SK-N-SH treated with all-trans-retinoic acid at 6 μM for 48 hours (cell line): ENCODE measurements at regions not wholly inside any gene's neighbourhood (a gene's known extent, or its start where the extent isn't known, plus 50 kb on each side); places are given as distances from the start of the nearest gene placed in this dataset.

Experiments used
- ATAC-seq: fragments of 200-7000 bp; cut with Tn5 transposase; 3 replicates; pipeline ENCODE4 v1.9.1; 2020; ENCODE audit warnings: mild to moderate bottlenecking, moderate library complexity
- ARNTL ChIP-seq: fragments of 450-650 bp; formaldehyde crosslinking; IDR thresholded peaks from 2 replicates; pipeline ENCODE4 v1.5.0; 2020; ENCODE audit warnings: low read depth, mild to moderate bottlenecking, moderate library complexity, borderline replicate concordance
- BACH2 ChIP-seq: fragments of 250-450 bp; sonication (Bioruptor Pico); IDR thresholded peaks from 2 replicates; pipeline ENCODE4 v1.9.0; 2021; ENCODE audit warnings: mild to moderate bottlenecking, borderline replicate concordance
- CSDC2 ChIP-seq: fragments of 250-450 bp; sonication (Bioruptor Pico); IDR thresholded peaks from 2 replicates; pipeline ENCODE4 v1.5.0; 2020; ENCODE audit warnings: mild to moderate bottlenecking, moderate library complexity
- ESRRG ChIP-seq: fragments of 250-450 bp; sonication (Bioruptor Pico); IDR thresholded peaks from 2 replicates; pipeline ENCODE4 v1.6.1; 2021; ENCODE audit warnings: mild to moderate bottlenecking
- GLIS3 ChIP-seq: fragments of 250-450 bp; sonication (Bioruptor Pico); IDR thresholded peaks from 2 replicates; pipeline ENCODE4 v1.5.0; 2020; ENCODE audit warnings: mild to moderate bottlenecking, moderate library complexity
- OSR1 ChIP-seq: fragments of 250-450 bp; sonication (Bioruptor Pico); IDR thresholded peaks from 2 replicates; pipeline ENCODE4 v1.8.0; 2022; ENCODE audit warnings: moderate library complexity, mild to moderate bottlenecking, inconsistent platforms
- PPARA ChIP-seq: fragments of 250-450 bp; sonication (Bioruptor Pico); IDR thresholded peaks from 2 replicates; pipeline ENCODE4 v1.5.0; 2020; ENCODE audit warnings: mild to moderate bottlenecking, borderline replicate concordance
- SNAI2 ChIP-seq: fragments of 250-450 bp; sonication (Bioruptor Pico); IDR thresholded peaks from 2 replicates; pipeline ENCODE4 v1.5.0; 2020; ENCODE audit warnings: mild to moderate bottlenecking, moderate library complexity
- TOX ChIP-seq: fragments of 250-450 bp; sonication (Bioruptor Pico); IDR thresholded peaks from 2 replicates; pipeline ENCODE4 v1.8.0; 2021; ENCODE audit warnings: mild to moderate bottlenecking, moderate library complexity, borderline replicate concordance
- ZC3H10 ChIP-seq: fragments of 250-450 bp; sonication (Bioruptor Pico); IDR thresholded peaks from 2 replicates; pipeline ENCODE4 v1.5.1; 2021; ENCODE audit warnings: mild to moderate bottlenecking, moderate library complexity
- ZFP3 ChIP-seq: fragments of 250-450 bp; sonication (Bioruptor Pico); IDR thresholded peaks from 2 replicates; pipeline ENCODE4 v1.5.0; 2020; ENCODE audit warnings: mild to moderate bottlenecking, moderate library complexity
- ZFP30 ChIP-seq: fragments of 450-650 bp; formaldehyde crosslinking; IDR thresholded peaks from 2 replicates; pipeline ENCODE4 v1.5.0; 2022; ENCODE audit warnings: mild to moderate bottlenecking, moderate library complexity
- ZNF565 ChIP-seq: fragments of 450-650 bp; formaldehyde crosslinking; conservative IDR thresholded peaks from 2 replicates; pipeline ENCODE4 v1.5.0; 2020; ENCODE audit warnings: low read depth, mild to moderate bottlenecking, moderate library complexity
- ZNF70 ChIP-seq: fragments of 450-650 bp; formaldehyde crosslinking; IDR thresholded peaks from 2 replicates; pipeline ENCODE4 v1.5.0; 2020; ENCODE audit warnings: mild to moderate bottlenecking, moderate library complexity
- TF ChIP-seq, protein P1 (sequence below): fragments of 250-450 bp; sonication (Bioruptor Pico); IDR thresholded peaks from 2 replicates; pipeline ENCODE4 v1.5.0; 2020; ENCODE audit warnings: mild to moderate bottlenecking, moderate library complexity
- TF ChIP-seq, protein P2 (sequence below): fragments of 250-450 bp; sonication (Bioruptor Pico); IDR thresholded peaks from 2 replicates; pipeline ENCODE4 v1.5.1; 2021; ENCODE audit warnings: mild to moderate bottlenecking, moderate library complexity
- TF ChIP-seq, protein P3 (sequence below): fragments of 250-450 bp; sonication (Bioruptor Pico); IDR thresholded peaks from 2 replicates; pipeline ENCODE4 v1.8.0; 2021; ENCODE audit warnings: low read depth, mild to moderate bottlenecking, moderate library complexity, borderline replicate concordance
- TF ChIP-seq, protein P4 (sequence below): fragments of 250-450 bp; sonication (Bioruptor Pico); IDR thresholded peaks from 2 replicates; pipeline ENCODE4 v1.8.0; 2020; ENCODE audit warnings: mild to moderate bottlenecking, moderate library complexity, borderline replicate concordance
- TF ChIP-seq, protein P5 (sequence below): fragments of 250-450 bp; sonication (Bioruptor Pico); IDR thresholded peaks from 2 replicates; pipeline ENCODE4 v1.5.1; 2020; ENCODE audit warnings: low read depth, mild to moderate bottlenecking, moderate library complexity

DNA sequence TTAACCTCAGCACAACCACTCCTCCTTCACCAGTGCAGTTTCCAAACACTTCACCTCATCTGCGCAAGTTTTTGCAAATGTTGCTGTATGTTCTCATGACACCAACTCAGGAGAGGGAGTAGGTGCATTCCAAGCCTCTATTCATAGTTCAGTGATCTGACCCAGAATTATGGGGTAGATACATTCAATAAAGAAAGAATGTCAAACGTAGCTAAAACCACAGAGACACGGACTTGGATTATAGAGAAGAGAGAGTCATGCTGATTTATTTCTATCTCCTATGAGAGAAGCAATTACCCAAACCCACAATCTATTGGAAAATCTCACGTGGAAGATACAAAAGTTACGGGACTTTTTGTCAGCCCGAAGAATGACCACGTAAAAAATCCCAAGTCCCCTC lies 1006.0 kb upstream of the TMEM132C start (continued):
- TF ChIP-seq, protein P1, sequence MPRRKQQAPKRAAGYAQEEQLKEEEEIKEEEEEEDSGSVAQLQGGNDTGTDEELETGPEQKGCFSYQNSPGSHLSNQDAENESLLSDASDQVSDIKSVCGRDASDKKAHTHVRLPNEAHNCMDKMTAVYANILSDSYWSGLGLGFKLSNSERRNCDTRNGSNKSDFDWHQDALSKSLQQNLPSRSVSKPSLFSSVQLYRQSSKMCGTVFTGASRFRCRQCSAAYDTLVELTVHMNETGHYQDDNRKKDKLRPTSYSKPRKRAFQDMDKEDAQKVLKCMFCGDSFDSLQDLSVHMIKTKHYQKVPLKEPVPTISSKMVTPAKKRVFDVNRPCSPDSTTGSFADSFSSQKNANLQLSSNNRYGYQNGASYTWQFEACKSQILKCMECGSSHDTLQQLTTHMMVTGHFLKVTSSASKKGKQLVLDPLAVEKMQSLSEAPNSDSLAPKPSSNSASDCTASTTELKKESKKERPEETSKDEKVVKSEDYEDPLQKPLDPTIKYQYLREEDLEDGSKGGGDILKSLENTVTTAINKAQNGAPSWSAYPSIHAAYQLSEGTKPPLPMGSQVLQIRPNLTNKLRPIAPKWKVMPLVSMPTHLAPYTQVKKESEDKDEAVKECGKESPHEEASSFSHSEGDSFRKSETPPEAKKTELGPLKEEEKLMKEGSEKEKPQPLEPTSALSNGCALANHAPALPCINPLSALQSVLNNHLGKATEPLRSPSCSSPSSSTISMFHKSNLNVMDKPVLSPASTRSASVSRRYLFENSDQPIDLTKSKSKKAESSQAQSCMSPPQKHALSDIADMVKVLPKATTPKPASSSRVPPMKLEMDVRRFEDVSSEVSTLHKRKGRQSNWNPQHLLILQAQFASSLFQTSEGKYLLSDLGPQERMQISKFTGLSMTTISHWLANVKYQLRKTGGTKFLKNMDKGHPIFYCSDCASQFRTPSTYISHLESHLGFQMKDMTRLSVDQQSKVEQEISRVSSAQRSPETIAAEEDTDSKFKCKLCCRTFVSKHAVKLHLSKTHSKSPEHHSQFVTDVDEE (CRISPR knock-in tag) = no peak

DNA sequence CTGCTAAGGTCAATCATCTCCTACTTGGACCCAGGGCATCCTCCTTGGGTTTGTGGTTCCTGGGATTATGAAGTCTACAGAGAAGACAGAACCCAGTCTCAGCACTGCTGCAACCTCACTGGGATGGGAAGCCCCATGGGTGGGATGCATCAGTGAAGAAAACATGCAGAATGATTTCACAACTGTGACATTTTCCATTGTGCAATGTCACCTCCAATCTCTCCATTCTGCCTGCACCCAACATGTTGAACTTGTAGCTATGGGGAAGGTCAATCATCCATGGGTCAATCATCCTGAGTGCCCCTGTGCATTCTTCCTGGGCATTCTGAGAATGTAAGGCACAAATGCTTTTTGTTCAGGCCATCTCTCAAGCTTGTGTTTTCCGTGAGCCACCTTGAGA lies 1004.4 kb upstream of the TMEM132C start:
- TF ChIP-seq SNAI2 (CRISPR knock-in tag) (no peak), ESRRG (no peak), ARNTL (CRISPR knock-in tag) (no peak), GLIS3 (CRISPR knock-in tag) (no peak), BACH2 (CRISPR knock-in tag) (no peak), PPARA (CRISPR knock-in tag) (no peak), TOX (CRISPR knock-in tag) (no peak), ZFP3 (CRISPR knock-in tag) (no peak)
- TF ChIP-seq, protein P2, sequence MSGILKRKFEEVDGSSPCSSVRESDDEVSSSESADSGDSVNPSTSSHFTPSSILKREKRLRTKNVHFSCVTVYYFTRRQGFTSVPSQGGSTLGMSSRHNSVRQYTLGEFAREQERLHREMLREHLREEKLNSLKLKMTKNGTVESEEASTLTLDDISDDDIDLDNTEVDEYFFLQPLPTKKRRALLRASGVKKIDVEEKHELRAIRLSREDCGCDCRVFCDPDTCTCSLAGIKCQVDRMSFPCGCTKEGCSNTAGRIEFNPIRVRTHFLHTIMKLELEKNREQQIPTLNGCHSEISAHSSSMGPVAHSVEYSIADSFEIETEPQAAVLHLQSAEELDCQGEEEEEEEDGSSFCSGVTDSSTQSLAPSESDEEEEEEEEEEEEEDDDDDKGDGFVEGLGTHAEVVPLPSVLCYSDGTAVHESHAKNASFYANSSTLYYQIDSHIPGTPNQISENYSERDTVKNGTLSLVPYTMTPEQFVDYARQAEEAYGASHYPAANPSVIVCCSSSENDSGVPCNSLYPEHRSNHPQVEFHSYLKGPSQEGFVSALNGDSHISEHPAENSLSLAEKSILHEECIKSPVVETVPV (CRISPR knock-in tag) = no peak
- TF ChIP-seq, protein P3, sequence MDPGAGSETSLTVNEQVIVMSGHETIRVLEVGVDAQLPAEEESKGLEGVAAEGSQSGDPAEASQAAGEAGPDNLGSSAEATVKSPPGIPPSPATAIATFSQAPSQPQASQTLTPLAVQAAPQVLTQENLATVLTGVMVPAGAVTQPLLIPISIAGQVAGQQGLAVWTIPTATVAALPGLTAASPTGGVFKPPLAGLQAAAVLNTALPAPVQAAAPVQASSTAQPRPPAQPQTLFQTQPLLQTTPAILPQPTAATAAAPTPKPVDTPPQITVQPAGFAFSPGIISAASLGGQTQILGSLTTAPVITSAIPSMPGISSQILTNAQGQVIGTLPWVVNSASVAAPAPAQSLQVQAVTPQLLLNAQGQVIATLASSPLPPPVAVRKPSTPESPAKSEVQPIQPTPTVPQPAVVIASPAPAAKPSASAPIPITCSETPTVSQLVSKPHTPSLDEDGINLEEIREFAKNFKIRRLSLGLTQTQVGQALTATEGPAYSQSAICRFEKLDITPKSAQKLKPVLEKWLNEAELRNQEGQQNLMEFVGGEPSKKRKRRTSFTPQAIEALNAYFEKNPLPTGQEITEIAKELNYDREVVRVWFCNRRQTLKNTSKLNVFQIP = no peak
- TF ChIP-seq, all 23 proteins: peak for 0
- ATAC-seq = no peak

DNA sequence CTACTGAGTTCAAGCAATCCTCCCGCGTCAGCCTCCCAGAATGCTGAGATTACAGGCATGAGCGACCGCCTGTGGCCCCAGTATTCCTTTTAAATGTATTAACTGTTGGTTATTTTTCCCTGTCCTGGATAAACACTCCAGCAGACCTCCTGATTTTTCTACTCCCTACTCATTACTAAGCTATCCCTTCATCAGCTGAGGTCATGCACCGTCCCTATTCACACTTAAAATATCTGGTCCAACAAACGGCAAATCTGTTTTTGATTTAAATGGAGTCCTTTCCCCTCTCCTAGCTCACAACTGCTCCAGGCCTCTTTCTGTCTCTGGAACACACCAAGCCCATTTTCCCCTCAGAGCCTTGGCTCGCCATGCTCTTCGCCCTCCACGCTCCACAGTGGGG lies 1003.3 kb upstream of the TMEM132C start:
- no peak for TF ChIP-seq CSDC2 (CRISPR knock-in tag)
- TF ChIP-seq ARNTL (CRISPR knock-in tag) = no peak
- TF ChIP-seq ZNF70 (CRISPR knock-in tag) = no peak
- TF ChIP-seq, protein P2 (CRISPR knock-in tag) = no peak
- TF ChIP-seq, protein P4, sequence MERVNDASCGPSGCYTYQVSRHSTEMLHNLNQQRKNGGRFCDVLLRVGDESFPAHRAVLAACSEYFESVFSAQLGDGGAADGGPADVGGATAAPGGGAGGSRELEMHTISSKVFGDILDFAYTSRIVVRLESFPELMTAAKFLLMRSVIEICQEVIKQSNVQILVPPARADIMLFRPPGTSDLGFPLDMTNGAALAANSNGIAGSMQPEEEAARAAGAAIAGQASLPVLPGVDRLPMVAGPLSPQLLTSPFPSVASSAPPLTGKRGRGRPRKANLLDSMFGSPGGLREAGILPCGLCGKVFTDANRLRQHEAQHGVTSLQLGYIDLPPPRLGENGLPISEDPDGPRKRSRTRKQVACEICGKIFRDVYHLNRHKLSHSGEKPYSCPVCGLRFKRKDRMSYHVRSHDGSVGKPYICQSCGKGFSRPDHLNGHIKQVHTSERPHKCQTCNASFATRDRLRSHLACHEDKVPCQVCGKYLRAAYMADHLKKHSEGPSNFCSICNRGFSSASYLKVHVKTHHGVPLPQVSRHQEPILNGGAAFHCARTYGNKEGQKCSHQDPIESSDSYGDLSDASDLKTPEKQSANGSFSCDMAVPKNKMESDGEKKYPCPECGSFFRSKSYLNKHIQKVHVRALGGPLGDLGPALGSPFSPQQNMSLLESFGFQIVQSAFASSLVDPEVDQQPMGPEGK (CRISPR knock-in tag) = no peak
- no peak for TF ChIP-seq OSR1 (CRISPR knock-in tag)
- no peak for TF ChIP-seq ESRRG
- no peak for TF ChIP-seq ZNF565 (CRISPR knock-in tag)
- TF ChIP-seq, protein P5, sequence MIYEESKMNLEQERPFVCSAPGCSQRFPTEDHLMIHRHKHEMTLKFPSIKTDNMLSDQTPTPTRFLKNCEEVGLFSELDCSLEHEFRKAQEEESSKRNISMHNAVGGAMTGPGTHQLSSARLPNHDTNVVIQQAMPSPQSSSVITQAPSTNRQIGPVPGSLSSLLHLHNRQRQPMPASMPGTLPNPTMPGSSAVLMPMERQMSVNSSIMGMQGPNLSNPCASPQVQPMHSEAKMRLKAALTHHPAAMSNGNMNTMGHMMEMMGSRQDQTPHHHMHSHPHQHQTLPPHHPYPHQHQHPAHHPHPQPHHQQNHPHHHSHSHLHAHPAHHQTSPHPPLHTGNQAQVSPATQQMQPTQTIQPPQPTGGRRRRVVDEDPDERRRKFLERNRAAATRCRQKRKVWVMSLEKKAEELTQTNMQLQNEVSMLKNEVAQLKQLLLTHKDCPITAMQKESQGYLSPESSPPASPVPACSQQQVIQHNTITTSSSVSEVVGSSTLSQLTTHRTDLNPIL (CRISPR knock-in tag) = no peak
- TF ChIP-seq BACH2 (CRISPR knock-in tag) = no peak
- no peak for TF ChIP-seq SNAI2 (CRISPR knock-in tag)
- TF ChIP-seq, protein P1 (CRISPR knock-in tag) = no peak
- TF ChIP-seq ZC3H10 (CRISPR knock-in tag) = no peak
- TF ChIP-seq ZFP30 (CRISPR knock-in tag) = no peak
- TF ChIP-seq, protein P3 = no peak
- ATAC-seq = no peak
